H1 (cell line): ENCODE measurements at regions not wholly inside any gene's neighbourhood (a gene's known extent, or its start where the extent isn't known, plus 50 kb on each side); places are given as distances from the start of the nearest gene placed in this dataset.
A peak's percentile ranks its signal among the peaks of the same experiment; 100 is the strongest.

Source experiments
- CTCF ChIA-PET: fragments of 300-600 bp; sonication (Branson Sonifier 250); formaldehyde crosslinking; loops from one replicate; lab custom pipeline; 2021; ENCODE audit not compliant: partially characterized antibody; lab: Charles Lee
- POLR2A ChIA-PET: fragments of 300-600 bp; sonication (Branson Sonifier 250); formaldehyde crosslinking; loops from one replicate; lab custom pipeline; 2021; ENCODE audit warnings: inconsistent platforms; ENCODE audit not compliant: partially characterized antibody; lab: Charles Lee
- DNase-seq, 2 experiments: peaks; one replicate each; pipeline versions ENCODE4 v3.0.0 to v3.0.0-alpha.2; 2010 to 2022; ENCODE audit warnings: low spot score in 2 of 2, low read depth in 1 of 2, mixed read lengths in 1 of 2
- FAIRE-seq: peaks from 2 replicates; lab custom pipeline; 2011; peaks lifted over from hg19 to GRCh38; lab: Jason Lieb, UNC
- H2AFZ ChIP-seq: 2 replicates; pipeline ENCODE4 v1.8.1; 2012; ENCODE audit warnings: low read length, inconsistent platforms
- H2AK5ac ChIP-seq: 2 replicates; pipeline ENCODE4 v1.6.1; 2013; ENCODE audit warnings: low read depth, low read length
- H2BK120ac ChIP-seq: replicated peaks from 2 replicates; pipeline ENCODE3; 2013; ENCODE audit warnings: low read depth, low read length, inconsistent platforms
- H2BK12ac ChIP-seq: 2 replicates; pipeline ENCODE4 v1.6.1; 2013; ENCODE audit warnings: low read depth, low read length
- H2BK15ac ChIP-seq: 2 replicates; pipeline ENCODE4 v1.6.1; 2013; ENCODE audit warnings: low read length
- H2BK20ac ChIP-seq: 2 replicates; pipeline ENCODE4 v1.6.1; 2013; ENCODE audit warnings: low read length
- H2BK5ac ChIP-seq: 2 replicates; pipeline ENCODE4 v1.6.1; 2013; ENCODE audit warnings: low read depth, low read length
- H3K14ac ChIP-seq: 2 replicates; pipeline ENCODE4 v1.6.1; 2013; ENCODE audit warnings: inconsistent platforms; ENCODE audit not compliant: insufficient read length
- H3K18ac ChIP-seq: 2 replicates; pipeline ENCODE4 v1.6.1; 2013; ENCODE audit warnings: low read length; ENCODE audit errors: extremely low read depth
- H3K23ac ChIP-seq: 2 replicates; pipeline ENCODE4 v1.6.1; 2013; ENCODE audit warnings: inconsistent platforms; ENCODE audit not compliant: insufficient read length
- H3K23me2 ChIP-seq: 2 replicates; pipeline ENCODE4 v1.6.1; 2013; ENCODE audit warnings: low read depth, low read length
- H3K27ac ChIP-seq: 2 replicates; pipeline ENCODE4 v1.6.1; 2011; ENCODE audit warnings: low read depth, low read length, inconsistent platforms
- H3K27me3 ChIP-seq, 4 experiments: replicated peaks in 1 of 4; 1 replicate in 1 of 4; 2 replicates in 3 of 4; pipeline versions ENCODE4 v1.6.1 to v1.8.1; 2011 to 2013; ENCODE audit warnings: low read length in 3 of 4, mild to moderate bottlenecking in 3 of 4, inconsistent platforms in 2 of 4, mixed read lengths in 2 of 4, moderate library complexity in 1 of 4; ENCODE audit not compliant: control insufficient read depth in 3 of 4, insufficient read depth in 3 of 4; ENCODE audit errors: extremely low read depth in 1 of 4
- H3K36me3 ChIP-seq, 4 experiments: 2 replicates each; pipeline versions ENCODE4 v1.6.1 to v1.8.1; 2011 to 2013; ENCODE audit warnings: mild to moderate bottlenecking in 4 of 4, low read length in 3 of 4, moderate library complexity in 2 of 4, control low read depth in 1 of 4, inconsistent platforms in 1 of 4; ENCODE audit not compliant: insufficient read depth in 4 of 4, control insufficient read depth in 2 of 4
- H3K4ac ChIP-seq: replicated peaks from 2 replicates; pipeline ENCODE3; 2013; ENCODE audit warnings: low read length, low read depth, mixed read lengths, inconsistent platforms; ENCODE audit not compliant: insufficient read length
- H3K4me1 ChIP-seq, 4 experiments: replicated peaks in 1 of 4; 1 replicate in 1 of 4; 2 replicates in 3 of 4; pipeline versions ENCODE4 v1.6.1 to v1.8.1; 2011 to 2013; ENCODE audit warnings: low read length in 3 of 4, inconsistent platforms in 2 of 4, mixed read lengths in 1 of 4; ENCODE audit not compliant: insufficient read depth in 4 of 4, control insufficient read depth in 3 of 4
- H3K4me2 ChIP-seq, 2 experiments: 2 replicates each; pipeline versions ENCODE4 v1.6.1 to v1.8.1; 2011 to 2013; ENCODE audit warnings: low read depth in 2 of 2, low read length in 2 of 2, control low read depth in 1 of 2, inconsistent platforms in 1 of 2, mild to moderate bottlenecking in 1 of 2; ENCODE audit not compliant: insufficient read depth in 1 of 2
- H3K4me3 ChIP-seq, 4 experiments: fragments of 200-600, 300-600 bp in 1 of 4; sonication (generic), shearing (Covaris generic), sonication (Bioruptor Twin) in 1 of 4; 2 replicates each; pipeline versions ENCODE4 v1.5.1 to v1.8.1; 2011 to 2016; ENCODE audit warnings: low read length in 4 of 4, low read depth in 3 of 4, control low read depth in 2 of 4, inconsistent platforms in 2 of 4, mild to moderate bottlenecking in 2 of 4, mixed read lengths in 1 of 4, moderate library complexity in 1 of 4; ENCODE audit not compliant: insufficient read depth in 2 of 4; ENCODE audit errors: extremely low read depth in 1 of 4
- H3K56ac ChIP-seq: replicated peaks from 2 replicates; pipeline ENCODE3; 2013; ENCODE audit warnings: low read depth, mild to moderate bottlenecking, mixed read lengths, low read length, inconsistent platforms; ENCODE audit not compliant: insufficient read length
- H3K79me1 ChIP-seq: 2 replicates; pipeline ENCODE4 v1.6.1; 2013; ENCODE audit warnings: low read depth, low read length, control low read depth
- H3K79me2 ChIP-seq, 2 experiments: 2 replicates each; pipeline versions ENCODE4 v1.6.1 to v1.8.1; 2012 to 2013; ENCODE audit warnings: low read length in 2 of 2, mild to moderate bottlenecking in 2 of 2, inconsistent platforms in 1 of 2; ENCODE audit not compliant: insufficient read depth in 2 of 2, control insufficient read depth in 1 of 2
- H3K9ac ChIP-seq, 4 experiments: replicated peaks in 1 of 4; 1 replicate in 1 of 4; 2 replicates in 3 of 4; pipeline versions ENCODE4 v1.6.1 to v1.8.1; 2011 to 2013; ENCODE audit warnings: low read depth in 3 of 4, low read length in 3 of 4, control low read depth in 2 of 4, mild to moderate bottlenecking in 2 of 4, moderate library complexity in 2 of 4, inconsistent platforms in 1 of 4; ENCODE audit errors: extremely low read depth in 1 of 4
- H3K9me3 ChIP-seq, 2 experiments: 2 replicates each; pipeline versions ENCODE4 v1.6.1 to v1.8.1; 2012 to 2013; ENCODE audit warnings: mild to moderate bottlenecking in 2 of 2, moderate library complexity in 2 of 2, control low read depth in 1 of 2, inconsistent platforms in 1 of 2, low read depth in 1 of 2, low read length in 1 of 2, mixed read lengths in 1 of 2; ENCODE audit not compliant: insufficient read depth in 2 of 2
- H4K20me1 ChIP-seq, 2 experiments: replicated peaks in 1 of 2; 2 replicates each; pipeline versions ENCODE3 to v1.8.1; 2011 to 2013; ENCODE audit warnings: inconsistent platforms in 2 of 2, low read length in 2 of 2, mild to moderate bottlenecking in 1 of 2; ENCODE audit not compliant: insufficient read depth in 2 of 2, control insufficient read depth in 1 of 2
- H4K5ac ChIP-seq: 2 replicates; pipeline ENCODE4 v1.6.1; 2013; ENCODE audit warnings: low read length, low read depth, mixed read lengths, inconsistent platforms; ENCODE audit not compliant: insufficient read length
- H4K8ac ChIP-seq: 2 replicates; pipeline ENCODE4 v1.8.0; 2013; ENCODE audit warnings: mild to moderate bottlenecking, moderate library complexity, low read length, inconsistent platforms; ENCODE audit not compliant: insufficient read depth; ENCODE audit errors: extremely low read depth
- H4K91ac ChIP-seq: replicated peaks from 2 replicates; pipeline ENCODE3; 2013; ENCODE audit warnings: low read length, mixed read lengths, inconsistent platforms; ENCODE audit not compliant: insufficient read length
- BRCA1 ChIP-seq: IDR thresholded peaks from 2 replicates; pipeline ENCODE4 v1.6.1; 2012; ENCODE audit warnings: low read depth, low read length, improper control_type of control experiment
- CREB1 ChIP-seq: IDR thresholded peaks from 2 replicates; pipeline ENCODE4 v1.6.1; 2012; ENCODE audit warnings: inconsistent platforms
- CTBP2 ChIP-seq: IDR thresholded peaks from 2 replicates; pipeline ENCODE4 v1.7.0; 2011; ENCODE audit warnings: borderline replicate concordance, mild to moderate bottlenecking, moderate library complexity, mixed read lengths, low read length; ENCODE audit not compliant: insufficient read depth, insufficient read length
- GABPA ChIP-seq: IDR thresholded peaks from 2 replicates; pipeline ENCODE4 v1.6.1; 2011; ENCODE audit warnings: mild to moderate bottlenecking, low read length, moderate library complexity, borderline replicate concordance; ENCODE audit not compliant: insufficient read depth
- NRF1 ChIP-seq: IDR thresholded peaks from 2 replicates; pipeline ENCODE4 v1.6.1; 2011; ENCODE audit warnings: mild to moderate bottlenecking, low read depth, low read length, improper control_type of control experiment
- RXRA ChIP-seq: IDR thresholded peaks from 2 replicates; pipeline ENCODE4 v1.6.1; 2011; ENCODE audit warnings: low read depth, mild to moderate bottlenecking, low read length, moderate library complexity; ENCODE audit not compliant: insufficient read depth
- SIN3A ChIP-seq, 2 experiments: IDR thresholded peaks in 1 of 2; conservative IDR thresholded peaks in 1 of 2; 2 replicates each; pipeline ENCODE4 v1.6.1; 2011 to 2012; ENCODE audit warnings: low read length in 2 of 2, improper control_type of control experiment in 1 of 2, low read depth in 1 of 2, mild to moderate bottlenecking in 1 of 2
- SP2 ChIP-seq: IDR thresholded peaks from 2 replicates; pipeline ENCODE4 v1.6.1; 2012; ENCODE audit warnings: mild to moderate bottlenecking, low read length, inconsistent platforms
- WGBS, 2 experiments: shearing (Covaris generic) in 1 of 2; methylation state at CpG; one replicate each; pipeline versions ENCODE4 v1.1.6 to v1.1.7; 2013 to 2015; ENCODE audit warnings: low lambda C conversion rate in 2 of 2, mixed read lengths in 2 of 2, inconsistent platforms in 1 of 2, low coverage in 1 of 2, missing lambda C conversion rate in 1 of 2; ENCODE audit not compliant: insufficient replicate concordance in 2 of 2, insufficient coverage in 1 of 2, insufficient read length in 1 of 2; ENCODE audit errors: extremely low coverage in 1 of 2, missing lambda C conversion rate in 1 of 2; 5-methylcytosine and 5-hydroxymethylcytosine counted together
- TF ChIP-seq, protein P1 (sequence below): IDR thresholded peaks from 2 replicates; pipeline ENCODE4 v1.6.1; 2012; ENCODE audit warnings: inconsistent platforms

DNA sequence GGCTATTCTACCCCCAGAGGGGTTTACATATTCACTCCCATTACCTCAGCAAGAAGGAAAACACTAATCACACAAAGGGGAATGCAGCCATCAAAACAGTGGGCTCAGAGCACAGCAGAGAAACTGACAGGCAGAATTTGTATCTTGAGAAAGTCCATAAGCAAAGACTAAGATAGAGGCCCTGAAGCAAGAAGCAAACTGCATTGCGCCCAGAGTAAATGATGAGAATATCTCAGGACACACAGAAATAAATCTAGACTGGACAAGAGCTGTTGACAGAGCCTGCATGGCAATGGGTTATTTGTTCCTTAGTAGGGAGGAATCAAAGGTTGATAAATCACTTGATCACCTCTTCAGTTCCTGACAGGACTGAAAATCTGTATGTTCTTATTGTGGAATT, 440.7 kb upstream of the CELF2 start:
- Histone ChIP-seq H4K8ac (no peak overlapping the region), H4K5ac (no peak overlapping the region)

More for the DNA sequence above, 440.7 kb upstream of the CELF2 start:
- Histone ChIP-seq H3K23me2 (no peaks in the 10 kb centered on the region), H2BK120ac (no peak overlapping the region), H4K20me1 (no peaks in the 10 kb centered on the region), H2AK5ac (no peak overlapping the region), H3K4ac (no peak overlapping the region), H3K18ac (no peak overlapping the region), H2AFZ (0 out of 2 replicates have a peak overlapping the region, but pooled peaks have one; percentile 8), H3K4me2 (no peak overlapping the region), H3K36me3 (no peaks in the 10 kb centered on the region), H3K9me3 (no peaks in the 10 kb centered on the region), H3K4me3 (no peak overlapping the region), H3K27me3 (no peaks in the 10 kb centered on the region), H3K27ac (no peak overlapping the region), H2BK20ac (no peak overlapping the region), H2BK5ac (no peak overlapping the region), H3K9ac (peak overlapping the region in 1 of 4 experiments; percentile 22; a peak in 1 of 7 replicates), H3K79me2 (no peaks in the 10 kb centered on the region)
- CTCF ChIA-PET, result no interaction called here
- POLR2A ChIA-PET, result no interaction called here
- whole genome bisulfite sequencing, 2 experiments, result 100% methylated on average over 1 of the region's 1 CpG; no CpG with 5 or more reads in 1 of the 2 experiments
- no peak for TF ChIP-seq GABPA
- no peak for TF ChIP-seq BRCA1
- no peak for TF ChIP-seq RXRA
- TF ChIP-seq SP2, result no peak
- TF ChIP-seq, protein P1, sequence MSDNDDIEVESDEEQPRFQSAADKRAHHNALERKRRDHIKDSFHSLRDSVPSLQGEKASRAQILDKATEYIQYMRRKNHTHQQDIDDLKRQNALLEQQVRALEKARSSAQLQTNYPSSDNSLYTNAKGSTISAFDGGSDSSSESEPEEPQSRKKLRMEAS, result no peak
- TF ChIP-seq CREB1, result no peak
- no peak for TF ChIP-seq SIN3A (conservative IDR thresholded peaks at IDR 0.05 in 1 of 2, IDR thresholded peaks at IDR 0.05 in 1 of 2; ENCODE audit: low read depth in 1 of 2, low read length in 2 of 2)
- TF ChIP-seq CTBP2, result no peak
- TF ChIP-seq NRF1, result no peak
- TF ChIP-seq, all 59 proteins: peak for 0
- no peak overlapping the region for H3K14ac ChIP-seq
- no peak for FAIRE-seq
- no peak overlapping the region for H2BK12ac ChIP-seq
- H2BK15ac ChIP-seq, result no peak overlapping the region
- H4K91ac ChIP-seq, result no peak overlapping the region
- H3K56ac ChIP-seq, result no peak overlapping the region
- DNase-seq, result no peak
- H3K79me1 ChIP-seq, result no peaks in the 10 kb centered on the region
- H3K23ac ChIP-seq, result no peak overlapping the region
- no peaks in the 10 kb centered on the region for H3K4me1 ChIP-seq
